DMS114 treated with DMSO at 0.1 percent for 48 hours (cell line): ENCODE measurements at regions not wholly inside any gene's neighbourhood (a gene's known extent, or its start where the extent isn't known, plus 50 kb on each side); places are given as distances from the start of the nearest gene placed in this dataset.

ENCODE experiments used
- DNase-seq: peaks from one replicate; lab custom pipeline; 2025; ENCODE audit not compliant: unreplicated experiment; lab: John Stamatoyannopoulos, UW

- no peak for DNase-seq
Measured at GRCh38 chr5:162484986-162485385, 417.4 kb downstream of the GABRG2 start.

GRCh38 chr5:162485666-162486292 lies 418.2 kb downstream of the GABRG2 start:
- no peak for DNase-seq

- no peak for DNase-seq
Measured at GRCh38 chr5:162487528-162488525, 420.3 kb downstream of the GABRG2 start.

- DNase-seq = no peak
Measured at GRCh38 chr5:162496100-162496808, 428.7 kb downstream of the GABRG2 start.

- no peak for DNase-seq
Measured at GRCh38 chr5:162497455-162497854, 429.9 kb downstream of the GABRG2 start.

- no peak for DNase-seq
Measured at GRCh38 chr5:162502780-162503179, 435.2 kb downstream of the GABRG2 start.

- DNase-seq = no peak
Measured at GRCh38 chr5:162503796-162504195, 436.2 kb downstream of the GABRG2 start.

GRCh38 chr5:162512935-162513565 lies 445.5 kb downstream of the GABRG2 start:
- DNase-seq = no peak

GRCh38 chr5:162514116-162514515 lies 446.5 kb downstream of the GABRG2 start:
- no peak for DNase-seq

- DNase-seq = no peak
Measured at GRCh38 chr5:162520878-162521277, 453.3 kb downstream of the GABRG2 start.

- DNase-seq = no peak
Measured at GRCh38 chr5:162529209-162529608, 461.6 kb downstream of the GABRG2 start.

- DNase-seq = no peak
Measured at GRCh38 chr5:162529886-162530285, 462.3 kb downstream of the GABRG2 start.

- DNase-seq = no peak
Measured at GRCh38 chr5:162543437-162543836, 475.9 kb downstream of the GABRG2 start.

GRCh38 chr5:162544905-162545304 lies 477.3 kb downstream of the GABRG2 start:
- DNase-seq = no peak

GRCh38 chr5:162550236-162550635 lies 482.7 kb downstream of the GABRG2 start:
- DNase-seq = no peak

- no peak for DNase-seq
Measured at GRCh38 chr5:162558120-162558519, 490.5 kb downstream of the GABRG2 start.

GRCh38 chr5:162567644-162568043 lies 500.1 kb downstream of the GABRG2 start:
- no peak for DNase-seq

- no peak for DNase-seq
Measured at GRCh38 chr5:162573758-162574157, 506.2 kb downstream of the GABRG2 start.

GRCh38 chr5:162591724-162592123 lies 524.2 kb downstream of the GABRG2 start:
- DNase-seq = no peak

- DNase-seq = no peak
Measured at GRCh38 chr5:162593881-162594280, 526.3 kb downstream of the GABRG2 start.

- DNase-seq = no peak
Measured at GRCh38 chr5:162603443-162604070, 536.0 kb downstream of the GABRG2 start.
